Upper lobe of right lung (tissue), 1 donor: ENCODE measurements at regions not wholly inside any gene's neighbourhood (a gene's known extent, or its start where the extent isn't known, plus 50 kb on each side); places are given as distances from the start of the nearest gene placed in this dataset.

ENCODE experiments used
- ATAC-seq: fragments of 200-7000 bp; cut with Tn5 transposase; one replicate; pipeline ENCODE4 v1.9.1; 2020; ENCODE audit warnings: mild to moderate bottlenecking, moderate library complexity
- DNase-seq: peaks from one replicate; pipeline ENCODE4 v3.0.0-alpha.2; 2020
- H3K27ac ChIP-seq: fragments of 200-600 bp; one replicate; pipeline ENCODE4 v1.8.0; 2022
- H3K27me3 ChIP-seq: fragments of 200-600 bp; one replicate; pipeline ENCODE4 v1.8.0; 2022; ENCODE audit warnings: mild to moderate bottlenecking
- H3K36me3 ChIP-seq: fragments of 200-600 bp; one replicate; pipeline ENCODE4 v1.8.0; 2022
- H3K4me1 ChIP-seq: fragments of 200-600 bp; one replicate; pipeline ENCODE4 v1.8.0; 2022
- H3K4me3 ChIP-seq: fragments of 200-600 bp; one replicate; pipeline ENCODE4 v1.8.0; 2022; ENCODE audit warnings: mild to moderate bottlenecking
- H3K9me3 ChIP-seq: fragments of 200-600 bp; one replicate; pipeline ENCODE4 v1.8.0; 2022
- CTCF ChIP-seq: fragments of 200-600 bp; IDR thresholded peaks from one replicate; pipeline ENCODE4 v1.8.0; 2022; ENCODE audit warnings: antibody characterized with exemption
- intact Hi-C: fragments of 100-400 bp; cut with DNase I; formaldehyde crosslinking; loops from one replicate; pipeline ENCODE4 v1.11.0; 2022
- donor health status: DM: no; HTN: yes; CAD: no; lungs with severe emphysema.

DNA sequence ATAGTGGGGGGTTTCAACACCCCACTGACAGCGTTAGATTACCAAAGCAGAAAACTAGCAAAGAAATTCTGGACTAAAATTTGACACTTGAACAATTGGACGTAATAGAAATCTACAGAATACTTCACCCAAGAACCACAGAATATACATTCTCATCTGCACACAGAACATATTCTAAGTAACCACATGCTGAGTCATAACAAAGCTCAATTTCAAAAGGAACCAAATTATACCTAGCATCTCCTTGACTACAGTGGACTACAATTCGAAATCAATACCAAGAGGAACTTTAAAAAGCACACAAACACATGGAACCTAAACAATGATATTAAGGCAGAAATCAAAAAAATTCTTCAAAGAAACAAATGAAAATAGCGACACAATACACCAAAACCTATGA lies 871.6 kb upstream of the MDGA2 start:
- Histone ChIP-seq H3K4me1 (no peaks in the 10 kb centered on the region), H3K4me3 (no peak overlapping the region), H3K9me3 (no peaks in the 10 kb centered on the region), H3K36me3 (no peaks in the 10 kb centered on the region), H3K27ac (no peak overlapping the region), H3K27me3 (no peaks in the 10 kb centered on the region)
- intact Hi-C loops: no loop called here
- no peak for DNase-seq
- TF ChIP-seq CTCF: no peak
- no peak for ATAC-seq

DNA sequence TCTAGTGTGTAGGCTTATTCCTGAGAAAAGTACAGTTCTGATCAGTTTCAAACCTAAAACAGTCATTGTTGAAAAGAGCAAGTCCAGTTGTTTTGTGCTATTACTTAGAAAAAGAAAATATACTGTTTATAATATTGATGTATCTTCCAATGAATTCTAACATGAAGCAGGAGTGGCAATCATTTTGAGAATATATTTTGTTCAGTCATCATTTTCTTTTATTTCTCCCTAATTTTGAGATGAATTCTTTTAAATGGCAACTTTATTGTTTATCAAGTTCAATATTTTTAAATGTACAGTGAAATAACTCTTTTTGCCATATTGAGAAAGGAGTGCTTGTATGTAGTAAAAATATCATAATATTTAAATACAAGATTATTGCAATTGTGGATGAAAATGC lies 862.2 kb upstream of the MDGA2 start:
- no peak for DNase-seq
- Histone ChIP-seq H3K27ac (no peak overlapping the region), H3K4me1 (no peaks in the 10 kb centered on the region), H3K4me3 (no peak overlapping the region), H3K36me3 (no peaks in the 10 kb centered on the region), H3K27me3 (no peaks in the 10 kb centered on the region), H3K9me3 (no peaks in the 10 kb centered on the region)
- ATAC-seq: no peak
- intact Hi-C loops: no loop called here
- TF ChIP-seq CTCF: no peak

DNA sequence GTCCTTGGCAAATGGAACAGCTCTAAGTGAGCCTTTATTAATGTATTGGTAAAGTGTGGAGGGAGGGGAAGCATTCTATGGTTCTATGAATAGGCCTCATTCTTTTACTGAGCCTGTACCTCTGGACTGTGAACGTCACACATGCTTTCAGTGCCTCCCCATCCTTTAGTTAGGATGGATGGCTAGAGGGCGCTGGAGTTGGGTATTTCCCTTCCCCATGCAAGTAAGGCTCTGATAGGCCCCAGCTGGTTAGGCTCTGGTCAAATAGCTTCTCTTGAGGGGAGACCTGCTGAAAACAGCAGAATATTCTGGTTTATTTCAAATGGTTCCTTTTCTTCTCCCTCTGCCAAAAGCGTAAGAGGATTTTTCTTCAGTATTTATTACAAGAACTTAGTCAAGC lies 860.9 kb upstream of the MDGA2 start:
- ATAC-seq (no peak), DNase-seq (no peak)
- no peak overlapping the region for H3K27ac ChIP-seq
- no peaks in the 10 kb centered on the region for H3K4me1 ChIP-seq
- no peak overlapping the region for H3K4me3 ChIP-seq
- H3K36me3 ChIP-seq: no peaks in the 10 kb centered on the region
- peaks cover 5% of the 10 kb centered on the region for H3K9me3 ChIP-seq
- intact Hi-C loops: no loop called here
- H3K27me3 ChIP-seq: no peaks in the 10 kb centered on the region
- TF ChIP-seq CTCF: no peak

- Histone ChIP-seq H3K4me1 (no peaks in the 10 kb centered on the region), H3K27me3 (no peaks in the 10 kb centered on the region), H3K4me3 (no peak overlapping the region), H3K36me3 (no peaks in the 10 kb centered on the region), H3K27ac (no peak overlapping the region), H3K9me3 (peaks cover 5% of the 10 kb centered on the region)
- ATAC-seq (no peak), DNase-seq (no peak)
- intact Hi-C loops: no loop called here
- TF ChIP-seq CTCF: no peak
Observed at GRCh38 chr14:48527832-48528231, 852.4 kb upstream of the MDGA2 start.

- TF ChIP-seq CTCF: no peak
- DNase-seq (no peak), ATAC-seq (no peak)
- Histone ChIP-seq H3K4me3 (no peak overlapping the region), H3K36me3 (no peaks in the 10 kb centered on the region), H3K27me3 (no peaks in the 10 kb centered on the region), H3K9me3 (no peaks in the 10 kb centered on the region), H3K4me1 (no peaks in the 10 kb centered on the region), H3K27ac (no peak overlapping the region)
- intact Hi-C loops: no loop called here
Observed at GRCh38 chr14:48526307-48526706, 850.9 kb upstream of the MDGA2 start.

DNA sequence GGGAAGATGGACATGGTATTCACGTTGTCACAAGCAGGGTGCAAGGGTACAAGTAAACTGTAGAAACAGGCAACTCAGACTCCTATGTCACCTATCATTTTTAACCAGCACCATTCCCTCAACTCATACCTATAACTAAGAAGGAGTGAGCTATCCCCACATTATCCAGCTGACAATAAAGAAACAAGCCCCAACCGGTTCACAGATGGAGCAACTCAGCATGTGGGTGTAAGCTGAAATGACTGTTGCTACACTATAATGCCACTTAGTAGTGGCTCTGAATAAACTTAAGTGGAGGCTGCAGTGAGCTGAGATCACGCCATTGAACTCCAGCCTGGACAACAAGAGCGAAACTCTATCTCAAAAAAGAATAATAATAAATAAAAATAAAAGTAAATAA lies 829.5 kb upstream of the MDGA2 start:
- intact Hi-C loops: no loop called here
- Histone ChIP-seq H3K4me3 (no peak overlapping the region), H3K36me3 (no peaks in the 10 kb centered on the region), H3K9me3 (no peaks in the 10 kb centered on the region), H3K4me1 (no peaks in the 10 kb centered on the region), H3K27ac (no peak overlapping the region), H3K27me3 (no peaks in the 10 kb centered on the region)
- DNase-seq (no peak), ATAC-seq (no peak)
- TF ChIP-seq CTCF: no peak
